ENCODE measurements at regions not wholly inside any gene's neighbourhood (a gene's known extent, or its start where the extent isn't known, plus 50 kb on each side); places are given as distances from the start of the nearest gene placed in this dataset.

DNA sequence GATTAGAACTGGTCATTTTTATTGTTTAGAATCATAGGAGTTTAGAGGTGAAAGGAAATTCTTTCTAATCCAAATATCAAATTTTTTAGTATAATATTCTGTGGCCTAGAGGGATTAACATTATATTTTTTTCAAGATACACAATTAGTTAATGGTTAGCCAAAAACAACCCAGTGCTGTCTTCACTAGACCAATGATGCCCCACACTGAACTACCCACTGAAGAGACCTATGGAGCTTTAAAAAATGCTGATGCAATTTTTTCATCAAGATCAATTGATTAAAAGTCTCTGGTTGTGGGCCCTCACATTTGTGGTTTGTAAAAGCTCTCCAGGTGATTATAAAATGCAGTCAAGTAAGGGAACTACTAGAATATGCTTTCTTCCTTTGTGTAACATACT lies 274.1 kb upstream of the C9orf72 start:
- Histone ChIP-seq H3K9me3 (no peaks in the 10 kb centered on the region), H3K27ac (no peak overlapping the region), H3K4me3 (no peak overlapping the region), H3K27me3 (peaks cover 0 to 8% (median 0%) of the 10 kb centered on the region in 9 donors), H3K4me1 (no peaks in the 10 kb centered on the region), H3K36me3 (no peaks in the 10 kb centered on the region)
- ATAC-seq, result no peak
- no peak for DNase-seq
- TF ChIP-seq POLR2A (IDR thresholded peaks at IDR 0.05), result no peak
- TF ChIP-seq, protein P1, sequence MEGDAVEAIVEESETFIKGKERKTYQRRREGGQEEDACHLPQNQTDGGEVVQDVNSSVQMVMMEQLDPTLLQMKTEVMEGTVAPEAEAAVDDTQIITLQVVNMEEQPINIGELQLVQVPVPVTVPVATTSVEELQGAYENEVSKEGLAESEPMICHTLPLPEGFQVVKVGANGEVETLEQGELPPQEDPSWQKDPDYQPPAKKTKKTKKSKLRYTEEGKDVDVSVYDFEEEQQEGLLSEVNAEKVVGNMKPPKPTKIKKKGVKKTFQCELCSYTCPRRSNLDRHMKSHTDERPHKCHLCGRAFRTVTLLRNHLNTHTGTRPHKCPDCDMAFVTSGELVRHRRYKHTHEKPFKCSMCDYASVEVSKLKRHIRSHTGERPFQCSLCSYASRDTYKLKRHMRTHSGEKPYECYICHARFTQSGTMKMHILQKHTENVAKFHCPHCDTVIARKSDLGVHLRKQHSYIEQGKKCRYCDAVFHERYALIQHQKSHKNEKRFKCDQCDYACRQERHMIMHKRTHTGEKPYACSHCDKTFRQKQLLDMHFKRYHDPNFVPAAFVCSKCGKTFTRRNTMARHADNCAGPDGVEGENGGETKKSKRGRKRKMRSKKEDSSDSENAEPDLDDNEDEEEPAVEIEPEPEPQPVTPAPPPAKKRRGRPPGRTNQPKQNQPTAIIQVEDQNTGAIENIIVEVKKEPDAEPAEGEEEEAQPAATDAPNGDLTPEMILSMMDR (IDR thresholded peaks at IDR 0.05), result no peak
- intact Hi-C loops (cut with DNase I), result no loop called here

DNA sequence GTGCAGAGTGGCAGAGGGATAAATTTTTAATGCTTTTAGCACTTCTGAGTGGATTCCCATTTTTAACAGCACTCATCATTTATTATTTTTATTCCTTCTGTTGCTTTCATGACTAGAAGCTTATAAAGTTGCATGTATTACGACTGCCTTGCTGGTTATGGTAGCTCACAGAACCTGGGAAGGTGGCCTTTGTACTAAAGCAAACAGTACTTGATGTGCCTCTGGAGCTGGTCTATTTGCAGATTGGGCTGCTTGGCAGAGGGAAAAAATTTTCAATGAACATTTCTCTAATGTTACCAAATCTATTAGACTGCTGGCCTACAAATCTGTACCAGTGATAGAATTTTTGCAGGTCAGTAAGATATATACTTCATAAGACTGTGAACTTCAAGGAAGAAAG lies 274.5 kb upstream of the C9orf72 start:
- WGBS, 4 donors, result 76 to 90% (median 80%) methylated on average over 1 of the region's 1 CpG
- Histone ChIP-seq H3K4me1 (no peaks in the 10 kb centered on the region), H3K9me3 (no peaks in the 10 kb centered on the region), H3K4me3 (no peak overlapping the region), H3K36me3 (no peaks in the 10 kb centered on the region), H3K27me3 (peaks cover 0 to 8% (median 0%) of the 10 kb centered on the region in 9 donors), H3K27ac (no peak overlapping the region)
- DNase-seq, result no peak
- TF ChIP-seq, protein P1 (IDR thresholded peaks at IDR 0.05), result no peak
- TF ChIP-seq POLR2A (IDR thresholded peaks at IDR 0.05), result no peak
- ATAC-seq, result no peak
- intact Hi-C loops (cut with DNase I), result no loop called here

DNA sequence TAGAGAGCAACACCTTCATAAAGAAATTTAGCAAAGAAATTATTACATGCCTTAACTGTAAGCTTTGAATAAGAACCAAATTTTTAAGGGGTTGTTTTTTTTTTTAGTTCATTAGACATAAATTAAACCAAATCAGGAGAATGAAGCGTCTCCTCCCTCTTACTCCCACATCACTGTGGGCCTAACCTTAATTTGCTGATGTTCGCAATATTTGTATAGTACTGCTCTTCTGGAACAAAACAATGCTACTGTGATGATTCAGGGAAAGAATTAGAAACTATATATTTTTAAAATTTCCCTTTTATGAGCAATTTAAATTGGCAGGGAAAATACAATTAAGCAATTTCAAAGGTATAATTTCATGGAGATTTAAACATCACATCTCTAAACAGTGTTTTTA lies 275.0 kb upstream of the C9orf72 start:
- Histone ChIP-seq H3K9me3 (no peaks in the 10 kb centered on the region), H3K27ac (no peak overlapping the region), H3K4me3 (no peak overlapping the region), H3K27me3 (peaks cover 0 to 8% (median 0%) of the 10 kb centered on the region in 9 donors), H3K4me1 (no peaks in the 10 kb centered on the region), H3K36me3 (no peaks in the 10 kb centered on the region)
- intact Hi-C loops (cut with DNase I), result no loop called here
- no peak for TF ChIP-seq POLR2A (IDR thresholded peaks at IDR 0.05)
- TF ChIP-seq, protein P1 (IDR thresholded peaks at IDR 0.05), result no peak
- ATAC-seq (no peak), DNase-seq (no peak)
- WGBS, 4 donors, result 86 to 94% (median 89%) methylated on average over 2 of the region's 2 CpGs

DNA sequence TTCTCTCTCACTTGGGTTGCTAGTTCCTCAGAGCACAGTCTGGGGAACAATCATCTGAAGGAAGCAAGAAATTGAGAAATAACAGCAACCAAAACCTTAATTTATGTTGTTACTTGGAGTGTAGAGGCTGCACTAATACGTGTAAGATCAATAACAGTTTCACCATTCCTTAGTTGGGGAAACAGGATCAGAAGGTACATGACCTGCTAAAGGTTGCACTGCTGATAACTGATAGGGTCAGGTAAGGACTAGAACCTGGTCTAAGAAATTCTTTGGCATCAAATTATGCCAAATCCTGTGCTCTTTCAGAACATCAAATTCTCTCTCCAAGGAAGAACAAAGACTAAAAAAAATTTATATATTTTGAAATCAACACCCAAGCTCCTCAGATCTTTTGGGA lies 278.6 kb upstream of the C9orf72 start:
- 52 to 72% (median 66%) methylated on average over 1 of the region's 1 CpG for WGBS, 4 donors
- ATAC-seq, result no peak

More for the DNA sequence above, 278.6 kb upstream of the C9orf72 start:
- intact Hi-C loops (cut with DNase I), result loop anchor here in 1 of 10 donors (10.0 kb wide), 1 partner anchor 63 kb away; no protein-coding TSS in a partner anchor
- no peak overlapping the region for H3K27ac ChIP-seq
- TF ChIP-seq, protein P1 (IDR thresholded peaks at IDR 0.05), result no peak
- no peak for TF ChIP-seq POLR2A (IDR thresholded peaks at IDR 0.05)
- no peak overlapping the region for H3K4me3 ChIP-seq
- H3K9me3 ChIP-seq, result no peaks in the 10 kb centered on the region
- no peaks in the 10 kb centered on the region for H3K36me3 ChIP-seq
- H3K27me3 ChIP-seq, result no peaks in the 10 kb centered on the region
- H3K4me1 ChIP-seq, result no peaks in the 10 kb centered on the region
- no peak for DNase-seq
